HepG2 (cell line): ENCODE measurements at regions not wholly inside any gene's neighbourhood (a gene's known extent, or its start where the extent isn't known, plus 50 kb on each side); places are given as distances from the start of the nearest gene placed in this dataset.

Experiments
- ATF4 ChIP-seq, 2 experiments: fragments of 450-650 bp in 1 of 2; sonication (generic) in 1 of 2; formaldehyde crosslinking; IDR thresholded peaks; 2 replicates each; pipeline versions ENCODE4 v1.5.0 to v1.8.0; 2020 to 2022; ENCODE audit warnings: mild to moderate bottlenecking in 1 of 2, missing genetic modification reagents in 1 of 2
- CEBPZ ChIP-seq: IDR thresholded peaks from 2 replicates; pipeline ENCODE4 v1.6.1; 2012; ENCODE audit warnings: low read length, improper control_type of control experiment
- FOXJ3 ChIP-seq: sonication (generic); formaldehyde crosslinking; IDR thresholded peaks from 2 replicates; pipeline ENCODE4 v1.4.0; 2020; ENCODE audit warnings: missing genetic modification reagents, mild to moderate bottlenecking, borderline replicate concordance
- KIAA2018 ChIP-seq: sonication (generic); formaldehyde crosslinking; IDR thresholded peaks from 2 replicates; pipeline ENCODE4 v1.5.0; 2020; ENCODE audit warnings: mild to moderate bottlenecking, missing genetic modification reagents, borderline replicate concordance
- RXRA ChIP-seq: sonication (generic); formaldehyde crosslinking; IDR thresholded peaks from 2 replicates; pipeline ENCODE4 v1.5.1; 2020; ENCODE audit warnings: missing genetic modification reagents
- STAT5B ChIP-seq: sonication (generic); formaldehyde crosslinking; IDR thresholded peaks from 2 replicates; pipeline ENCODE4 v1.4.0; 2020; ENCODE audit warnings: missing genetic modification reagents
- THRA ChIP-seq: sonication (generic); formaldehyde crosslinking; IDR thresholded peaks from 2 replicates; pipeline ENCODE4 v1.4.0; 2020; ENCODE audit warnings: missing genetic modification reagents, borderline replicate concordance
- YEATS4 ChIP-seq: sonication (generic); formaldehyde crosslinking; IDR thresholded peaks from 2 replicates; pipeline ENCODE4 v1.4.0; 2020; ENCODE audit warnings: missing genetic modification reagents, borderline replicate concordance
- ZNF3 ChIP-seq: IDR thresholded peaks from 2 replicates; pipeline ENCODE4 v1.7.0; 2017; ENCODE audit warnings: inconsistent platforms
- ZNF720 ChIP-seq: sonication (generic); formaldehyde crosslinking; IDR thresholded peaks from 2 replicates; pipeline ENCODE4 v1.4.0; 2020; ENCODE audit warnings: missing genetic modification reagents

GRCh38 chr9:12014488-12014887, 678.7 kb upstream of the TYRP1 start (continued):
- TF ChIP-seq CEBPZ: no peak
- no peak for TF ChIP-seq ZNF3 (CRISPR knock-in tag)
- no peak for TF ChIP-seq RXRA (CRISPR knock-in tag)
- no peak for TF ChIP-seq YEATS4 (CRISPR knock-in tag)
- TF ChIP-seq ZNF720 (CRISPR knock-in tag): no peak
- TF ChIP-seq KIAA2018 (CRISPR knock-in tag): no peak
- TF ChIP-seq STAT5B (CRISPR knock-in tag): no peak
- no peak for TF ChIP-seq ATF4 (CRISPR knock-in tag; IDR thresholded peaks at IDR 0.05)
- no peak for TF ChIP-seq FOXJ3 (CRISPR knock-in tag)
- no peak for TF ChIP-seq THRA
